AG20443 (cell line): ENCODE measurements at regions not wholly inside any gene's neighbourhood (a gene's known extent, or its start where the extent isn't known, plus 50 kb on each side); places are given as distances from the start of the nearest gene placed in this dataset.

ENCODE experiments used
- DNase-seq: peaks from one replicate; pipeline ENCODE4 v3.0.0; 2012; ENCODE audit warnings: low spot score, mixed read lengths

GRCh38 chr2:219998714-219999227, 371.3 kb downstream of the SLC4A3 start:
- no peak for DNase-seq

GRCh38 chr2:220000080-220000479, 372.6 kb downstream of the SLC4A3 start:
- no peak for DNase-seq

- no peak for DNase-seq
Measured at GRCh38 chr2:220000586-220000985, 373.2 kb downstream of the SLC4A3 start.

- DNase-seq = peak; percentile 52
Measured at GRCh38 chr2:220001751-220002150, 374.3 kb downstream of the SLC4A3 start.

- no peak for DNase-seq
Measured at GRCh38 chr2:220002251-220002650, 374.8 kb downstream of the SLC4A3 start.

GRCh38 chr2:220002699-220003098, 375.3 kb downstream of the SLC4A3 start:
- no peak for DNase-seq

- DNase-seq = no peak
Measured at GRCh38 chr2:220005362-220005761, 377.9 kb downstream of the SLC4A3 start.

- peak; percentile 54 for DNase-seq
Measured at GRCh38 chr2:220006152-220006621, 378.8 kb downstream of the SLC4A3 start.

GRCh38 chr2:220011859-220012258, 384.4 kb downstream of the SLC4A3 start:
- no peak for DNase-seq

- DNase-seq = no peak
Measured at GRCh38 chr2:220014961-220015360, 387.5 kb downstream of the SLC4A3 start.

- no peak for DNase-seq
Measured at GRCh38 chr2:220015576-220015975, 388.1 kb downstream of the SLC4A3 start.

- DNase-seq = no peak
Measured at GRCh38 chr2:220025207-220025606, 397.8 kb downstream of the SLC4A3 start.

GRCh38 chr2:220029013-220029412, 401.6 kb downstream of the SLC4A3 start:
- DNase-seq = no peak

GRCh38 chr2:220033546-220033945, 406.1 kb downstream of the SLC4A3 start:
- no peak for DNase-seq

GRCh38 chr2:220034426-220035130, 407.1 kb downstream of the SLC4A3 start:
- peak; percentile 82 for DNase-seq

- no peak for DNase-seq
Measured at GRCh38 chr2:220036431-220036830, 409.0 kb downstream of the SLC4A3 start.

GRCh38 chr2:220040346-220040745, 412.9 kb downstream of the SLC4A3 start:
- DNase-seq = no peak

GRCh38 chr2:220041447-220041846, 414.0 kb downstream of the SLC4A3 start:
- no peak for DNase-seq

GRCh38 chr2:220043155-220043989, 415.9 kb downstream of the SLC4A3 start:
- peak; percentile 45 for DNase-seq

- no peak for DNase-seq
Measured at GRCh38 chr2:220043990-220044335, 416.5 kb downstream of the SLC4A3 start.

- DNase-seq = no peak
Measured at GRCh38 chr2:220044383-220044782, 417.0 kb downstream of the SLC4A3 start.

GRCh38 chr2:220046507-220046906, 419.1 kb downstream of the SLC4A3 start:
- peak; percentile 12 for DNase-seq

GRCh38 chr2:220051716-220052115, 424.3 kb downstream of the SLC4A3 start:
- no peak for DNase-seq
